ENCODE measurements at regions not wholly inside any gene's neighbourhood (a gene's known extent, or its start where the extent isn't known, plus 50 kb on each side); places are given as distances from the start of the nearest gene placed in this dataset.

DNA sequence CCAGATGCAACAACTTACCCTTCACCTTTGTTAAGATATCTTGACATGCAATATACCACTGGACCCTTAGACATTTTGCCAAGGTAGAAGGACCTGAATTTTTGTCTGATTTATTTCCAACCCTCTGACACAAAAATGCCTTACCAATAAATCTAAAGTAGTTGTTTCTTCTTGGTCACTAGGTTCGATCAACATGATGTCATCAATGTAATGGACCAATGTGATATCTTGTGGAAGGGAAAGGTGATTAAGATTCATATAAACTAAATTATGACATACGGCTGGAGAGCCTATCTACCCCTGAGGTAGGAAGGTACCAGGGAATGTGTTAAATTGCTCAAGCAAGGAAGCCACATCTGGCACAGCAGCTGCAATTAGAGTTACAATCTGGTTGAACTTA, 67.7 kb upstream of the SERPINE2 start:
- peaks cover 1% of the 10 kb centered on the region for H3K4me1 ChIP-seq
- 94 to 98% (median 94%) methylated on average over 2 of the region's 2 CpGs for WGBS, 3 donors
- DNase-seq (no peak), ATAC-seq (no peak)
- no peaks in the 10 kb centered on the region for H3K9me3 ChIP-seq
- TF ChIP-seq CTCF (IDR thresholded peaks at IDR 0.05) = no peak
- no peak overlapping the region for H3K4me3 ChIP-seq
- intact Hi-C loops (cut with DNase I) = no loop called here
- no peaks in the 10 kb centered on the region for H3K27me3 ChIP-seq (ENCODE audit: insufficient read depth in 3 of 3, low read length in 2 of 3)
- H3K36me3 ChIP-seq (ENCODE audit: insufficient read depth in 1 of 2, low read depth in 1 of 2) = no peaks in the 10 kb centered on the region
- H3K27ac ChIP-seq = no peak overlapping the region

- Histone ChIP-seq H3K4me1 (peaks cover 3% of the 10 kb centered on the region), H3K27ac (no peak overlapping the region), H3K9me3 (no peaks in the 10 kb centered on the region), H3K27me3 (ENCODE audit: insufficient read depth in 3 of 3, low read length in 2 of 3) (no peaks in the 10 kb centered on the region), H3K4me3 (no peak overlapping the region), H3K36me3 (ENCODE audit: insufficient read depth in 1 of 2, low read depth in 1 of 2) (no peaks in the 10 kb centered on the region)
- 89 to 100% (median 92%) methylated on average over 1 of the region's 1 CpG for WGBS, 3 donors
- no peak for DNase-seq
- intact Hi-C loops (cut with DNase I) = no loop called here
- ATAC-seq = no peak
- no peak for TF ChIP-seq CTCF (IDR thresholded peaks at IDR 0.05)
These were observed 65.7 kb upstream of the SERPINE2 start for GRCh38 chr2:224104668-224105386.

- TF ChIP-seq CTCF (IDR thresholded peaks at IDR 0.05) = no peak
- no peaks in the 10 kb centered on the region for H3K9me3 ChIP-seq
- WGBS, 3 donors = 73 to 84% (median 80%) methylated on average over 5 of the region's 5 CpGs
- intact Hi-C loops (cut with DNase I) = no loop called here
- peaks cover 3% of the 10 kb centered on the region for H3K4me1 ChIP-seq
- no peak overlapping the region for H3K4me3 ChIP-seq
- no peak for ATAC-seq
- DNase-seq = no peak
- no peaks in the 10 kb centered on the region for H3K36me3 ChIP-seq (ENCODE audit: insufficient read depth in 1 of 2, low read depth in 1 of 2)
- H3K27ac ChIP-seq = no peak overlapping the region
- no peaks in the 10 kb centered on the region for H3K27me3 ChIP-seq (ENCODE audit: insufficient read depth in 3 of 3, low read length in 2 of 3)
These were observed 64.6 kb upstream of the SERPINE2 start for GRCh38 chr2:224103651-224104050.

GRCh38 chr2:224102991-224103390, 63.9 kb upstream of the SERPINE2 start:
- ATAC-seq = no peak
- intact Hi-C loops (cut with DNase I) = no loop called here
- no peak overlapping the region for H3K27ac ChIP-seq

More at GRCh38 chr2:224102991-224103390, 63.9 kb upstream of the SERPINE2 start:
- WGBS, 3 donors = 43 to 52% (median 49%) methylated on average over 1 of the region's 1 CpG
- Histone ChIP-seq H3K27me3 (ENCODE audit: insufficient read depth in 3 of 3, low read length in 2 of 3) (no peaks in the 10 kb centered on the region), H3K9me3 (no peaks in the 10 kb centered on the region), H3K36me3 (ENCODE audit: insufficient read depth in 1 of 2, low read depth in 1 of 2) (no peaks in the 10 kb centered on the region), H3K4me3 (no peak overlapping the region), H3K4me1 (peaks cover 3% of the 10 kb centered on the region)
- no peak for DNase-seq
- TF ChIP-seq CTCF (IDR thresholded peaks at IDR 0.05) = no peak

Data from psoas muscle (tissue), 7 donors.